ENCODE measurements at regions not wholly inside any gene's neighbourhood (a gene's known extent, or its start where the extent isn't known, plus 50 kb on each side); places are given as distances from the start of the nearest gene placed in this dataset.

- TF ChIP-seq CTCF (IDR thresholded peaks at IDR 0.05; ENCODE audit: low read depth, low read length) = no peak
- TF ChIP-seq MYC (IDR thresholded peaks at IDR 0.05; ENCODE audit: low read depth, low read length) = no peak
- no peak for TF ChIP-seq MAX (IDR thresholded peaks at IDR 0.05; ENCODE audit: low read depth, low read length)
- TF ChIP-seq POLR2A (IDR thresholded peaks at IDR 0.05; ENCODE audit: extremely low read depth, insufficient read length) = no peak
Observed at GRCh38 chr21:35476621-35477395, 427.7 kb upstream of the RUNX1 start.
